B cell (primary cell): ENCODE measurements at regions not wholly inside any gene's neighbourhood (a gene's known extent, or its start where the extent isn't known, plus 50 kb on each side); places are given as distances from the start of the nearest gene placed in this dataset.

ENCODE experiments used
- CTCF ChIP-seq: fragments of 200-600 bp; IDR thresholded peaks from one replicate; pipeline ENCODE4 v1.8.0; 2022; ENCODE audit warnings: antibody characterized with exemption, mild to moderate bottlenecking
- EZH2 ChIP-seq: IDR thresholded peaks from 2 replicates; pipeline ENCODE4 v1.6.1; 2012; ENCODE audit warnings: borderline replicate concordance, low read depth, mild to moderate bottlenecking, moderate library complexity, low read length; ENCODE audit not compliant: insufficient read depth, poor library complexity, severe bottlenecking

- TF ChIP-seq CTCF (no peak), EZH2 (no peak)
Measured at GRCh38 chr12:132402831-132403416, 73.5 kb upstream of the GALNT9 start.
